PC-3 (cell line): ENCODE measurements at regions not wholly inside any gene's neighbourhood (a gene's known extent, or its start where the extent isn't known, plus 50 kb on each side); places are given as distances from the start of the nearest gene placed in this dataset.

Source experiments
- EZH2phosphoT487 ChIP-seq: fragments of 300-600 bp; sonication (generic); IDR thresholded peaks from 2 replicates; pipeline ENCODE4 v1.6.1; 2018; ENCODE audit warnings: mild to moderate bottlenecking, antibody characterized with exemption, low read length, borderline replicate concordance
- TF ChIP-seq, protein P1 (sequence below): fragments of 300-600 bp; sonication (generic); conservative IDR thresholded peaks from 2 replicates; pipeline ENCODE4 v1.5.1; 2017; ENCODE audit warnings: antibody characterized with exemption, low read depth, mild to moderate bottlenecking, low read length

- TF ChIP-seq, protein P1, sequence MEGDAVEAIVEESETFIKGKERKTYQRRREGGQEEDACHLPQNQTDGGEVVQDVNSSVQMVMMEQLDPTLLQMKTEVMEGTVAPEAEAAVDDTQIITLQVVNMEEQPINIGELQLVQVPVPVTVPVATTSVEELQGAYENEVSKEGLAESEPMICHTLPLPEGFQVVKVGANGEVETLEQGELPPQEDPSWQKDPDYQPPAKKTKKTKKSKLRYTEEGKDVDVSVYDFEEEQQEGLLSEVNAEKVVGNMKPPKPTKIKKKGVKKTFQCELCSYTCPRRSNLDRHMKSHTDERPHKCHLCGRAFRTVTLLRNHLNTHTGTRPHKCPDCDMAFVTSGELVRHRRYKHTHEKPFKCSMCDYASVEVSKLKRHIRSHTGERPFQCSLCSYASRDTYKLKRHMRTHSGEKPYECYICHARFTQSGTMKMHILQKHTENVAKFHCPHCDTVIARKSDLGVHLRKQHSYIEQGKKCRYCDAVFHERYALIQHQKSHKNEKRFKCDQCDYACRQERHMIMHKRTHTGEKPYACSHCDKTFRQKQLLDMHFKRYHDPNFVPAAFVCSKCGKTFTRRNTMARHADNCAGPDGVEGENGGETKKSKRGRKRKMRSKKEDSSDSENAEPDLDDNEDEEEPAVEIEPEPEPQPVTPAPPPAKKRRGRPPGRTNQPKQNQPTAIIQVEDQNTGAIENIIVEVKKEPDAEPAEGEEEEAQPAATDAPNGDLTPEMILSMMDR, result no peak
- no peak for TF ChIP-seq EZH2phosphoT487
Observed at GRCh38 chr7:115558161-115558560, 472.4 kb downstream of the TFEC start.
